GM18951 (cell line): ENCODE measurements at regions not wholly inside any gene's neighbourhood (a gene's known extent, or its start where the extent isn't known, plus 50 kb on each side); places are given as distances from the start of the nearest gene placed in this dataset.

Source experiments
- POLR2A ChIP-seq: IDR thresholded peaks from 4 replicates; pipeline ENCODE4 v1.6.1; 2011; ENCODE audit warnings: mild to moderate bottlenecking; ENCODE audit not compliant: insufficient read length, insufficient read depth; ENCODE audit errors: extremely low read depth
- in situ Hi-C: fragments of 300-500 bp; cut with MboI; formaldehyde crosslinking; loops from one replicate; pipeline ENCODE4 v1.12.0; 2022; ENCODE audit warnings: low sequenced_read_pairs, mixed read lengths, inconsistent platforms; ENCODE audit not compliant: unreplicated experiment

DNA sequence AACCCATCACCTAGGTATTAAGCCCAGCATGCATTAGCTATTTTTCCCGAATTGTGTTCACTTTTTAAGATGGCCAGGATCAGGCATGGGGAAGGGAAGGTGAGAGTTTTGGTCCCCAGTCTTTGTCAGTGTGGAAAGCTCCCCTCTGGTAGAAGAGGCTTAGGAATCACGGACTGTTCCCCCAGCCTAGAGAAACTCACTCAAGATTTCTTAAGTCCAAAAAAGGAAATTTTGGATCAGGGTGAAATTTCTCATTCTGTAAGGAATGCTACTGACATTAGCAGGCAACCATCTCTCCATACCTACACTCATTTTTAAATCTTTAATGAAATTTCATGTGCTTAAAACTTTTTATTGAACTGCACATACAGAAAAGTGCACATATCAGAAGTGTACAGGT lies 70.3 kb upstream of the GALNT15 start:
- in situ Hi-C loops = no loop called here
- TF ChIP-seq POLR2A = no peak

DNA sequence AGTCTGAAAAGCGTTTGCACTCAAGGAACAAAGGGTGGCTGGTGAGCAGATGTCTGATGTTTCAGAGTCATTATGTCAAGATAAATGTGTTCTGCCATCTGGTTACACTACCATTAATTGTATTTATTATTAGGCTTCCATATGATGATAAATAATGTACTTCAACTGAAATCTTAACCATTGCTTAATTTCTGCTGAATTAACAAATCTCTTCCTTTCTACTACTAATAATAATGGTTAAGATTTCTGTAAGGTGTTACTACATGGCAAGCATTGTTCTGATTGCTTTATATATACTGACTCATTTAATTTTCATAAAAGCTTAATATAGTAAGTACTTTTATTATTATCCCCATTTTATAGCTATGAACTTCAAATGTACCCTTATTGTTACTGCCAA lies 68.4 kb upstream of the GALNT15 start:
- in situ Hi-C loops = no loop called here
- TF ChIP-seq POLR2A = no peak

DNA sequence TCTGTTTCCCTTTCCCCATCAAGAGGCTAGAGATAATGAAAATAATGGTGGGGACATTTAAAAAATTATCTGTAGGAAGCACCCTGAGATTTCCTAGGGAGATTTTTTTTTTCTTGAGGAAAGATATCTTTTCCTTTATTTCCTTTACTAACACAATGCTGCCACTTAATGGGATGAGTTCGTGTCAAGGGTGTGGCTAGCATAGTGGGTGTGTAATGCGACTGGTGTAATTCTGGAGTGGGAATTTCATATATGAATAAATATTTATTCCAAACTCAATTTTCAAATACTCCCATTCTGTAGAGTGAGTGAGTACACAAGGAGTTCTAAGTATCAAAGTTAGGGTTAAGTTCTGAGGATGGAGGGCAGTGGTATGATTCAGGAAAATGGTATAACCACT lies 66.1 kb upstream of the GALNT15 start:
- in situ Hi-C loops = no loop called here
- no peak for TF ChIP-seq POLR2A

DNA sequence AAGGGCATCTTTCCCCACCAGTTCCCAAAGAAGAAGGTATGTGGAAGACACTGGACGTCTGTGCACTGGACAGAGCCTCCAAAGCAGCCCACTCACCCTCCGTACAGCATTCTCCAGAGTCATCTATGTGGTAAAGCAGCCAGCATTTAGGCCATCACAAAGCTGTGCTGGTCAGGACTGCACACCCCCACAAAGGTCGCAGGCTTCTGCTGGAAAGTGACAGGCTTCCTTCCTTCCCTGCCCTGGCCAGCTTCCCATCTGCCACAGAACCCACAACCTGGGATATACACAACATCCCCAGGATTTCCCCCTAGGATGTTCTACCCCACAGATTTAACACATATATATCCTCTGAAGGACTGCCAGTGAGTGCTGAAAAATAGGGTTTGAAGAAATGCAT lies 64.6 kb upstream of the GALNT15 start:
- in situ Hi-C loops = no loop called here
- no peak for TF ChIP-seq POLR2A

DNA sequence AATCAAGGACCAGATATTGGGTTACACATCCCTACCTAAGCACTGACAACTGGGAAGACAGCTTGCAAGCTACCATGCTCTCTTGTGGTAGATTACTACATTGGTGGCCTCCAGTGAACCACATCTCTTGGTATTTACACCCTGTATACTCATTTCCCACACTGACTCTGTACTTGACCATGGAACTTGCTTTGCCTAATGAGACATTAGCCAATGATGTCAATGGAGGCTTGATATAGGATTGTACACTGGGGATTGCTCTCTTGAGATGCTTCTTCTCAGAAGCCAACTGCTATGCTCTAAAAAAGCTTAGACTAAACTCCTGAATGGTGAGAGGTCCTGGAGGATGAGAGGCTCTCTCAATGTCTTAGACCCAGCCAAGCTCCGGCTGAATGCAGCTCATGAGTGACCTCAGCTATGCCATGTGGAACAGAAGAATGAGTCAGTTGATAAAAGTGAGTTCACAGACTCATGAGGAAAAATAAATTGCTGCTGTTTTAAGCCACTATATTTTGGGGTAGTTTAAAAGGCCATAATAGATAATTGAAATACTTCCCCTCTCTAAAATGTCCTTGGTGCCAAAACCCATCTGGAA lies 61.5 kb upstream of the GALNT15 start:
- in situ Hi-C loops = no loop called here
- no peak for TF ChIP-seq POLR2A

DNA sequence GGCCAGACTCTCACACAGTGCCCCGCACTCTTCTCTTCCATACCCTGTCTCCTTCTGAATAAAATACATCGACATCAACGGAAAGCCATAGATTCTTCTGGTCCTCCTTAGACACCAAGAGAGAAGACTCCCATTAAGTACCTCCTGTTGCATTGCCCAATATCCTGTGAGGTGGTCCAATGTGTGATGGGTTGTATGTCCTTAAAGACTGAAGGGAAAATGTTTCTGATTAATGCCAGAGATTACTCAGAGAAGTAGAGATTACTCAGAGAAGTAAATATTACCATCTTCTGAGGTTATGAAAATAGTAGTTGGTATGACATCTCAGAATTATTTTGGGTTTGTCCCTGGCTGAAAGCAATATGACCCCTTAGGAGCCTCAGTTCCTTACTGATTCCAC lies 60.8 kb upstream of the GALNT15 start:
- no peak for TF ChIP-seq POLR2A
- in situ Hi-C loops = no loop called here

DNA sequence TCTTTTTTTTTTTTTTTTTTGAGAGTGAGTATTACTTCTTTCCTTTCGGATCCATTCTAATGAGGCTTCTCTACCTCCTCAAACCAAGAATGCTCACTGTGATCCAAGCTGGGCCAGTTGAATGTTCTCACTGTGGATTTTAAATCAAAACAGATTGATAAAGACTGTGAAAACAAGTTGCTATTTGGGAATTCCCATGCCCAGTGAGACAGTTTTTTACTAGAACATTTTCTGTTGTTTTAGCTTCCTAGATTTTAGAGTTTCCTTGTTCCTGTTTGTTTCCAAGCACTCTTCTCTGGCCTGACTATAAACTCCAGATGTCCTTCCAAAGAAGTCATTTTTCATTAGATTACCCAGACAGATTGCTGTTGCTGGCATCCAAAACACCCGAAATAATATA lies 60.1 kb upstream of the GALNT15 start:
- in situ Hi-C loops = no loop called here
- TF ChIP-seq POLR2A = no peak

DNA sequence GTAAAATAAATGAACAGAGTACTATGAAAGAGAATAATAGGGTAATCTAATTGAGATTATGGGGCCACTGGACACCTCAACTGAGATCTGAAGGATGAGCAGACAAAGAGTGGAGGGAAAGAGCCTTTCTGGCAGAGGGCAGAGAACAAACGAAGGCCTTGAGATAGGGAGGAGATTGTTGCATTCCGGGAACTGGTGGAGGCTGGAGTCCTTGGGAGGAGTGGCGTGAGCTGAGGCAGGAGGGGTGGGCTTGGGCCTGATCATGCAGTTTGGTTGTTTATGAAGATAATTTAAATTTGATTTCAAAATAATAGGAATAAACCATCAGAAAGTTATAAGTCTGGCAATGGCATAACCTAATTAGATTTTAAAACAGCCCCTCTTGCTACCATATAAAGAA lies 59.5 kb upstream of the GALNT15 start:
- in situ Hi-C loops = no loop called here
- no peak for TF ChIP-seq POLR2A

DNA sequence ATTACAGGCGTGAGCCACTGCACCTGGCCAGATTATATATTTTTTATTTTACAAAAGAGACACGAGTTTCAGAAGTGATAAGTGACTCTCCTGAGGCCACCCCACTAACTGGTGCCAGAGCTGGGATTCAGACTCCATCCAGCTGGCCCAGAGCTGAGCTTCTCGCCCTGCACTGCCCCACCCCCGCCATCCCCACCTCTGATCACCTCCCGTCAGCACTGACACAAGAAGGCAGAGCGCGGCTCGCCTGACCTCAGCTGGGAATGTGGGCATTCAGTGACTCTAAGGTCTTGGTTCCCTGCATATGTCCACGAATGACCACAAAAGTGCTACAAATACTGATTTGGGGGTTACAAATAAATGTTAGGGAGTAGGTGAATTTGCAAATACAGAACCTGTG lies 56.1 kb upstream of the GALNT15 start:
- in situ Hi-C loops = no loop called here
- no peak for TF ChIP-seq POLR2A

DNA sequence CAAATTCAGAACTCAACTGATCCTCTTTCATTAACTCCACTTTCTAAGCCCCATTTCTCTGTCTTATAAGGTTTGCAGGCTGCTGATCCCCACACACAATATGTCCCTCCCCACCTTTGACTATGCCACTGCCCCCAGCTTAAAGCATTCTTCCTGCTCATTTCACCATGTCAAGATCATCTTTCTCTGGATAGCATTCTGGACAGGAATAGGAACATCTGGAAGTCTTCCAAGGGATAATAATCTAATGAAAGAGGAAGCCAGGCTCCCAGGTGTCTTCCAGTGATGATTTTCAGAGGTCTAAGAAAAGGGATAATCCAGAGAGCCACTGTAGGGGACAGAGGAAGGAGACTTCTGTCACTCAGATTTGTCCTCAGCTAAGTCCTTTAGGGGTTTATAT lies 54.6 kb upstream of the GALNT15 start:
- in situ Hi-C loops = no loop called here
- no peak for TF ChIP-seq POLR2A

DNA sequence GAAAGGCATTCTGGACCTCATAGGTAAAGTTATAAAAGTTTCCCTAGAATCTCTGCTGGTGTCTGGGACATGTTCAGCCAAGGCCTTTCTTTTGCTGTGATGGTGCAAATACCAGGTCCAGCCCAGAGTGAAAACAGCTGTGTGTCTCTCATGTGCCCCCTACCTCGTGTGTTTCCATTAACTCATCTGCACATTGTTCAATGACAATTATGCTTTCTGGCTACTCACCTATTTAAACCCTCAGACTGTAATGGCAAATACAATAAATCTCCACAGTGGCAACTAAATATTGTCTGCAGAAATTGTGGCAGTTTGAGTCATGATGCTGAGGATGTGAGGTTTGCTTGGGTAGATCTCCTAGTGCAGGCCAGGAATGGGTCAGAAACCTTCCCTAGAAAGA lies 53.1 kb upstream of the GALNT15 start:
- no peak for TF ChIP-seq POLR2A
- in situ Hi-C loops = no loop called here

DNA sequence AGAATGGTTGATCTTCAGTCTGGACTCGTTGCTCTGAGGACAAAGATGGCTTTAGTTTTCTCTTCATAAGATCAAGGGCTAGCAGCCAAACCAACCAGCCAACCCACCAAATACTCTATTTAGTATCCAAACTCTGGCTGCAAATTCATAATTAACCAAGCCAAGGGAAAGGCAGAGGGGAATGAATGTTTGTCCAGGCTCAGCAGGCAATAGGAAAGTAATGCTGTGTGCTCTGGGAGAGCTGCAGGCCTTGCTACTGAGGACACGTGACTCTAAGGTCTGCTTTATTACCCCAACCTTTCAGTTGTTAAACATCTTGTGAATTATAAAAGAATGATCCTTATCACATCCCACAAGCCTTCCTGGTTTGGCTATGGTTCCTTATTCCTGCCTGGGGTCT lies 52.3 kb upstream of the GALNT15 start:
- in situ Hi-C loops = no loop called here
- TF ChIP-seq POLR2A = no peak

DNA sequence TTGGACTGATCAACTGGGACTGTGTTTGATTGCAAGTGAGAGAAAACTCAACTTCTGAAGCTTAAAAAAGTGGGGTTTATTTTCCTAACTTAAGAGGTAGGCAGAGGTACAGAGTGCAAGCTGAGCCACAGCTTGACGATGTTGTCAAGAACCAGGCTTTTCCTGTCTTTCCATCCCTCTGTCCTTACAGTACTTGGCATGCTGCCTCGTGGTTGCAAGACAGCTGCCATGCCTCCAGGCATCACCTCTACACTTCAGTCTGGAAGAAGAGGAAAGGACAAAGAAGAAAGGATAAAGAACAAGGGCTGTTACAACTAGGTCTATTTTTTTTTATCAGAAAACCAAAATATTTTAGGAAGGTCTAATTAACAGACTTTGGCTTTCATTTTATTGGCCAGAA lies 51.8 kb upstream of the GALNT15 start:
- in situ Hi-C loops = no loop called here
- TF ChIP-seq POLR2A = no peak

DNA sequence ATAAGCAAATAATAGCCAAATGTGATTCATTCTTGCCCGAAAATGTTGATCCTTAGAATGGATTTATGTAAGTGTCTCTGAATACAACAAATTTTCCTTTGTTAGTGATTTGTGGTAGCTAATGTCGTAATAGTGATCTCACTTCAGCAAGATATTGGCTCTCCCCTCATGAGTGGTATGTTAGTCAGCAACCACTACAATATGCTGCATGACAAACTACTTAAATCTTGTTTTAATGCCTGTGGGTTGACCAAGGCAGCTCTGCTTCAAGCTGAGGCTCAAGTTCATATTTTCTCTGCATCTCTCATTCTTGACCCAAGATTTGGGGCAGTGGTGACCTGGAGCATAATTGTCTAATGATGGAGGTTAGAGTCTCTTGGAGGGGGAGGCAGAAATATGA lies 49.8 kb upstream of the GALNT15 start:
- TF ChIP-seq POLR2A = no peak

More for the DNA sequence above, 49.8 kb upstream of the GALNT15 start:
- in situ Hi-C loops = no loop called here
